Neural cell (in vitro differentiated cells): ENCODE measurements at regions not wholly inside any gene's neighbourhood (a gene's known extent, or its start where the extent isn't known, plus 50 kb on each side); places are given as distances from the start of the nearest gene placed in this dataset.

ENCODE experiments used
- CTCF ChIP-seq: fragments of 450-650 bp; IDR thresholded peaks from 2 replicates; pipeline ENCODE4 v1.5.1; 2014; ENCODE audit warnings: antibody characterized with exemption, mild to moderate bottlenecking, moderate library complexity; ENCODE audit not compliant: poor library complexity, severe bottlenecking
- EP300 ChIP-seq: fragments of 450-650 bp; conservative IDR thresholded peaks from 2 replicates; pipeline ENCODE4 v1.6.1; 2014; ENCODE audit warnings: antibody characterized with exemption, mild to moderate bottlenecking, moderate library complexity; ENCODE audit not compliant: poor library complexity, severe bottlenecking
- EZH2 ChIP-seq: fragments of 200-600, 300-800 bp; shearing (Covaris generic), sonication (generic); IDR thresholded peaks from 2 replicates; pipeline ENCODE4 v1.6.1; 2014; ENCODE audit warnings: antibody characterized with exemption, low read length, borderline replicate concordance, mild to moderate bottlenecking; ENCODE audit not compliant: insufficient read depth, poor library complexity, severe bottlenecking
- MXI1 ChIP-seq: fragments of 450-650 bp; conservative IDR thresholded peaks from 2 replicates; pipeline ENCODE4 v1.6.1; 2014; ENCODE audit warnings: antibody characterized with exemption, mild to moderate bottlenecking; ENCODE audit not compliant: poor library complexity, severe bottlenecking
- POLR2AphosphoS5 ChIP-seq: IDR thresholded peaks from 2 replicates; pipeline ENCODE4 v1.6.1; 2012

- TF ChIP-seq MXI1 (no peak), EP300 (no peak), CTCF (no peak), EZH2 (no peak), POLR2AphosphoS5 (no peak)
Observed at GRCh38 chr21:27831816-27832569, 865.1 kb upstream of the ADAMTS5 start.
